Esophagus muscularis mucosa (tissue), 4 donors: ENCODE measurements at regions not wholly inside any gene's neighbourhood (a gene's known extent, or its start where the extent isn't known, plus 50 kb on each side); places are given as distances from the start of the nearest gene placed in this dataset.

Experiments used
- DNase-seq: peaks from one replicate; pipeline ENCODE4 v3.0.0-alpha.2; 2017; ENCODE audit errors: extremely low spot score
- H3K27ac ChIP-seq, 4 donors: fragments of 200-600 bp; sonication (generic); replicated peaks in 1 of 4; 1 replicate in 3 of 4; 2 replicates in 1 of 4; pipeline ENCODE4 v1.5.1; 2016 to 2019; ENCODE audit warnings: mild to moderate bottlenecking in 1 of 4
- H3K27me3 ChIP-seq, 4 donors: fragments of 200-600 bp; sonication (generic); one replicate each; pipeline versions ENCODE4 v1.5.1 to v1.6.0; 2016 to 2019
- H3K36me3 ChIP-seq, 4 donors: fragments of 200-600 bp; sonication (generic); one replicate each; pipeline ENCODE4 v1.5.1; 2016 to 2019
- H3K4me1 ChIP-seq, 4 donors: fragments of 200-600 bp; sonication (generic); one replicate each; pipeline ENCODE4 v1.5.1; 2016 to 2019
- H3K4me3 ChIP-seq, 4 donors: fragments of 200-600 bp; sonication (generic); 1 replicate in 2 of 4; 2 replicates in 2 of 4; pipeline ENCODE4 v1.5.1; 2016 to 2019; ENCODE audit warnings: mild to moderate bottlenecking in 4 of 4, moderate library complexity in 1 of 4
- H3K9me3 ChIP-seq, 4 donors: fragments of 200-600 bp; sonication (generic); 1 replicate in 3 of 4; 2 replicates in 1 of 4; pipeline ENCODE4 v1.5.1; 2016 to 2019
- CTCF ChIP-seq, 3 experiments: fragments of 200-600 bp in 2 of 3; fragments of 450-650 bp in 1 of 3; sonication (generic) in 2 of 3; IDR thresholded peaks; one replicate each; pipeline ENCODE4 v1.5.1; 2017 to 2019; ENCODE audit warnings: antibody characterized with exemption in 3 of 3, mild to moderate bottlenecking in 2 of 3, moderate library complexity in 1 of 3
- EP300 ChIP-seq: sonication (generic); formaldehyde crosslinking; IDR thresholded peaks from one replicate; pipeline ENCODE4 v1.6.1; 2017; ENCODE audit warnings: antibody characterized with exemption
- POLR2A ChIP-seq: fragments of 450-650 bp; IDR thresholded peaks from one replicate; pipeline ENCODE4 v1.6.1; 2017; ENCODE audit warnings: antibody characterized with exemption, moderate library complexity, mild to moderate bottlenecking, low read depth
- POLR2AphosphoS5 ChIP-seq, 2 donors: sonication (generic); formaldehyde crosslinking; IDR thresholded peaks; one replicate each; pipeline ENCODE4 v1.6.1; 2017; ENCODE audit warnings: antibody characterized with exemption in 2 of 2
- WGBS: methylation state at CpG from one replicate; pipeline ENCODE4 v1.1.5; 2018; 5-methylcytosine and 5-hydroxymethylcytosine counted together
- intact Hi-C: fragments of 100-400 bp; cut with DNase I; formaldehyde crosslinking; loops from one replicate; pipeline ENCODE4 v1.15.1; 2023

DNA sequence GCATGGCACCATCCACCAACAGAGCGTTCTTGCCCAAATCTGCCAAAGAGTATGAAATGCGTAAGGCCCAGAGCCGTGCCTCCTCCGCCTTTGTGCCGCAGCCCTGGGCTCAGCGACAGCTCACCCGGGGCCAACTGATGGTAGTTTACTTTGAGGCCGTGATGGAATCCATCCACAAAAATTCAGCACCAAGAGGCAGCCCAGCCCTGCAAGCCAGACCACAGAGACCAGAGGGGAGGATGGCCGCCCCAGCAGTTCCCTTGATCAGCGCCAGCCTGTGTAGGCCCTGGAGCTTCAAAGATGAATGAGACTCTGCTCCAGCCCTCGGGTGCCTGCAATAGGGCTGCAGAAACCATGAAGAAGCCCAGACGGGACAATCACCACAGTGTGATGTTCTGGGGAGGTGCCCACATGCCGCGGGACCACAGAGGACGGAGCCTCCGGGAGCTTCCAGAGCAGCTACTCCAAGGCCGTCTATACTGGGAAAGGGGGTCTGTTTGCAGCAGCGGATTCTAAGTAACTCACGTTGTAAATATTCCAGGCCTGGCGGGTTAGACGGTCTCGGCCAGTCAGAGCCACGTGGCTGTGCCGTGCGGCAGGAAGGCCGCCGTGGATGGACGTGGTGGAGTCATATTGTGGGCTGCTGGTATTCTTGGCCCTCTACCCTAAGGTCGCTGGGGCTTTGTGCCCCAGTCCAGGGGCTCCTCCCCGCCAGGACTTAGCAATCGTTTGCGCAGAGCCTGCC, 80.3 kb downstream of the RBFOX3 start:
- DNase-seq, result no peak
- TF ChIP-seq POLR2A (no peak), CTCF (IDR thresholded peaks at IDR 0.05) (no peak), POLR2AphosphoS5 (IDR thresholded peaks at IDR 0.05) (no peak), EP300 (no peak)
- no peaks in the 10 kb centered on the region for H3K36me3 ChIP-seq
- H3K27ac ChIP-seq, result no peak overlapping the region
- H3K4me1 ChIP-seq, result no peaks in the 10 kb centered on the region
- 94% methylated on average over 15 of the region's 32 CpGs for WGBS
- intact Hi-C loops, result no loop called here
- no peak overlapping the region for H3K4me3 ChIP-seq
- no peaks in the 10 kb centered on the region for H3K9me3 ChIP-seq
- peaks cover 0 to 56% (median 0%) of the 10 kb centered on the region in 4 donors for H3K27me3 ChIP-seq

DNA sequence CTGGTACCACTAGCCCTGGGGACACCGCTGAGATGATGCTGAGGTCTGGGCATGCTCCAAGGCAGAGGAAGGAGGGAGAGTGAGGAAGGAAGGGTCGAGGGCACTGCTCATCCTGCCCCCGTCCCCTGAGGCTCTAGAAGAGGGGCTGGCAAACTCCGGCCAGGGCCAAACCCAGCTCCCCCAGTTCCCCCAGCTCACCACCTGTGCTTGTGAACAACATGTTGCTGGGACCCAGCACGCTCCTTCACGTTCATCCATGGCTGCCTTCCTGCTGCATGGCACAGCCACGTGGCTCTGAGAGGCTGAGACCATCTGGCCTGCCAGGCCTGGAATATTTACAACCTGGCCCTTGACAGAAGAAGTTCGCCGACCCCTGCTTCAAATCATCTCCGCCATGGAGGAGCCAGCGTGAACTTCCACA, 81.2 kb downstream of the RBFOX3 start:
- intact Hi-C loops, result no loop called here
- 67% methylated on average over 11 of the region's 11 CpGs for WGBS
- no peak for DNase-seq
- Histone ChIP-seq H3K4me3 (no peak overlapping the region), H3K27ac (no peak overlapping the region), H3K4me1 (no peaks in the 10 kb centered on the region), H3K36me3 (no peaks in the 10 kb centered on the region), H3K9me3 (no peaks in the 10 kb centered on the region), H3K27me3 (peaks cover 0 to 61% (median 0%) of the 10 kb centered on the region in 4 donors)
- no peak for TF ChIP-seq EP300

DNA sequence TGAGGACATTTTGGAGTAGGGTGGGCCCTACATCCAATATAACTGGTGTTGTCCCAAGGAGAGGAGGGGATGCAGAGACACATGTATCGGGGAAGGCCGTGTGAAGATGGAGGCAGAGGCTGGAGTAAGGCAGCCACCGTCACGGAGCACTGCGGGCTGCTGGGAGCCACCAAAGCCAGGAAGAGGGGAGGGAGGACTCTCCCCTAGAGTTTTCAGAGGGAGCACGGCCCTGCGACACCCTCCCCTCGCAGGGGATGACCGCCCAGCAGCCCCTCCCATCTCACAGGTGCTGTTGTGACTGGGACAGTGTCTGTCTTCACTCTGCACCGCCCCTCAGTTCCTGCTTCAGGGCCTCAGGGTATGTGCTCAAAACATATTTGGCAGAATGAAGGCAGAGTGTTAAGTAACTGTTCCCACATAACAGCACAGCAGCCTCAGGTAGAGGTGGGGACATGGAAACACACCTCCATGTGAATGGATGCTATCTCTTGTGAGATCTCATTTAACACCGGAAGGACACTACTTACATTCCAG, 82.2 kb downstream of the RBFOX3 start:
- WGBS, result 82% methylated on average over 11 of the region's 11 CpGs
- Histone ChIP-seq H3K27me3 (peaks cover 0 to 70% (median 0%) of the 10 kb centered on the region in 4 donors), H3K36me3 (no peaks in the 10 kb centered on the region), H3K4me1 (no peaks in the 10 kb centered on the region), H3K9me3 (no peaks in the 10 kb centered on the region), H3K4me3 (no peak overlapping the region), H3K27ac (no peak overlapping the region)
- TF ChIP-seq CTCF (IDR thresholded peaks at IDR 0.05) (no peak), POLR2AphosphoS5 (IDR thresholded peaks at IDR 0.05) (no peak), POLR2A (no peak), EP300 (no peak)
- DNase-seq, result no peak
- intact Hi-C loops, result no loop called here

- intact Hi-C loops, result no loop called here
- no peaks in the 10 kb centered on the region for H3K36me3 ChIP-seq
- no peak for DNase-seq
- 76% methylated on average over 9 of the region's 9 CpGs for WGBS
- no peak overlapping the region for H3K27ac ChIP-seq
- no peak overlapping the region for H3K4me3 ChIP-seq
- no peak for TF ChIP-seq POLR2AphosphoS5 (IDR thresholded peaks at IDR 0.05)
- TF ChIP-seq POLR2A, result no peak
- TF ChIP-seq EP300, result no peak
- TF ChIP-seq CTCF (IDR thresholded peaks at IDR 0.05), result no peak
- H3K4me1 ChIP-seq, result no peaks in the 10 kb centered on the region
- peaks cover 0 to 69% (median 0%) of the 10 kb centered on the region in 4 donors for H3K27me3 ChIP-seq
- H3K9me3 ChIP-seq, result no peaks in the 10 kb centered on the region
These were observed 83.5 kb downstream of the RBFOX3 start for GRCh38 chr17:79527306-79527705.

- no peaks in the 10 kb centered on the region for H3K36me3 ChIP-seq
- intact Hi-C loops, result no loop called here
- TF ChIP-seq CTCF (IDR thresholded peaks at IDR 0.05) (no peak), POLR2A (no peak), EP300 (no peak), POLR2AphosphoS5 (IDR thresholded peaks at IDR 0.05) (no peak)
- DNase-seq, result no peak
- 76% methylated on average over 22 of the region's 22 CpGs for WGBS
- no peaks in the 10 kb centered on the region for H3K9me3 ChIP-seq
- no peaks in the 10 kb centered on the region for H3K4me1 ChIP-seq
- H3K4me3 ChIP-seq, result no peak overlapping the region
- H3K27ac ChIP-seq, result no peak overlapping the region
- peaks cover 0 to 58% (median 0%) of the 10 kb centered on the region in 4 donors for H3K27me3 ChIP-seq
These were observed 84.8 kb downstream of the RBFOX3 start for GRCh38 chr17:79525793-79526677.
